ENCODE measurements at regions not wholly inside any gene's neighbourhood (a gene's known extent, or its start where the extent isn't known, plus 50 kb on each side); places are given as distances from the start of the nearest gene placed in this dataset.

GRCh38 chr18:9008709-9009635, 93.5 kb upstream of the NDUFV2 start (continued):
- TF ChIP-seq, protein P1, sequence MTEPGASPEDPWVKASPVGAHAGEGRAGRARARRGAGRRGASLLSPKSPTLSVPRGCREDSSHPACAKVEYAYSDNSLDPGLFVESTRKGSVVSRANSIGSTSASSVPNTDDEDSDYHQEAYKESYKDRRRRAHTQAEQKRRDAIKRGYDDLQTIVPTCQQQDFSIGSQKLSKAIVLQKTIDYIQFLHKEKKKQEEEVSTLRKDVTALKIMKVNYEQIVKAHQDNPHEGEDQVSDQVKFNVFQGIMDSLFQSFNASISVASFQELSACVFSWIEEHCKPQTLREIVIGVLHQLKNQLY (CRISPR knock-in tag; conservative IDR thresholded peaks at IDR 0.05), result no peak
- TF ChIP-seq RBFOX2 (IDR thresholded peaks at IDR 0.05; ENCODE audit: low read depth, low read length) (peak; percentile 44; the same call in 1 of the 2 replicates), KAT2B (IDR thresholded peaks at IDR 0.05; ENCODE audit: low read depth, low read length) (no peak), ZBTB49 (CRISPR knock-in tag; IDR thresholded peaks at IDR 0.05; ENCODE audit: borderline replicate concordance) (no peak), ZNF79 (CRISPR knock-in tag; IDR thresholded peaks at IDR 0.05; ENCODE audit: low read depth) (0 out of 2 replicates have a peak, but pooled peaks have one; percentile 39), PCBP1 (IDR thresholded peaks at IDR 0.05; ENCODE audit: low read depth, low read length, poor library complexity, severe bottlenecking) (no peak), EHMT2 (IDR thresholded peaks at IDR 0.05) (peak; percentile 84), FOS (IDR thresholded peaks at IDR 0.05; ENCODE audit: extremely low read depth, insufficient read length) (no peak), DNMT1 (IDR thresholded peaks at IDR 0.05) (peak; percentile 97), SMARCB1 (IDR thresholded peaks at IDR 0.05; ENCODE audit: insufficient read length, low read depth) (no peak), ELK3 (CRISPR knock-in tag; IDR thresholded peaks at IDR 0.05) (no peak; the same call in none of the 2 replicates), NR4A1 (CRISPR knock-in tag; IDR thresholded peaks at IDR 0.05) (0 out of 2 replicates have a peak, but pooled peaks have one; percentile 85), NR4A1 (tag; IDR thresholded peaks at IDR 0.05) (peak; percentile 95), E2F6 (IDR thresholded peaks at IDR 0.05; ENCODE audit: borderline replicate concordance in 1 of 2, extremely low read depth in 1 of 2, insufficient read depth in 1 of 2, insufficient read length in 1 of 2, low read depth in 1 of 2, low read length in 1 of 2, poor library complexity in 1 of 2, severe bottlenecking in 1 of 2) (no peak), SNAPC5 (CRISPR knock-in tag; IDR thresholded peaks at IDR 0.05) (no peak)
- TF ChIP-seq, protein P2, sequence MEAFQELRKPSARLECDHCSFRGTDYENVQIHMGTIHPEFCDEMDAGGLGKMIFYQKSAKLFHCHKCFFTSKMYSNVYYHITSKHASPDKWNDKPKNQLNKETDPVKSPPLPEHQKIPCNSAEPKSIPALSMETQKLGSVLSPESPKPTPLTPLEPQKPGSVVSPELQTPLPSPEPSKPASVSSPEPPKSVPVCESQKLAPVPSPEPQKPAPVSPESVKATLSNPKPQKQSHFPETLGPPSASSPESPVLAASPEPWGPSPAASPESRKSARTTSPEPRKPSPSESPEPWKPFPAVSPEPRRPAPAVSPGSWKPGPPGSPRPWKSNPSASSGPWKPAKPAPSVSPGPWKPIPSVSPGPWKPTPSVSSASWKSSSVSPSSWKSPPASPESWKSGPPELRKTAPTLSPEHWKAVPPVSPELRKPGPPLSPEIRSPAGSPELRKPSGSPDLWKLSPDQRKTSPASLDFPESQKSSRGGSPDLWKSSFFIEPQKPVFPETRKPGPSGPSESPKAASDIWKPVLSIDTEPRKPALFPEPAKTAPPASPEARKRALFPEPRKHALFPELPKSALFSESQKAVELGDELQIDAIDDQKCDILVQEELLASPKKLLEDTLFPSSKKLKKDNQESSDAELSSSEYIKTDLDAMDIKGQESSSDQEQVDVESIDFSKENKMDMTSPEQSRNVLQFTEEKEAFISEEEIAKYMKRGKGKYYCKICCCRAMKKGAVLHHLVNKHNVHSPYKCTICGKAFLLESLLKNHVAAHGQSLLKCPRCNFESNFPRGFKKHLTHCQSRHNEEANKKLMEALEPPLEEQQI (IDR thresholded peaks at IDR 0.05), result no peak
- TF ChIP-seq, protein P3, sequence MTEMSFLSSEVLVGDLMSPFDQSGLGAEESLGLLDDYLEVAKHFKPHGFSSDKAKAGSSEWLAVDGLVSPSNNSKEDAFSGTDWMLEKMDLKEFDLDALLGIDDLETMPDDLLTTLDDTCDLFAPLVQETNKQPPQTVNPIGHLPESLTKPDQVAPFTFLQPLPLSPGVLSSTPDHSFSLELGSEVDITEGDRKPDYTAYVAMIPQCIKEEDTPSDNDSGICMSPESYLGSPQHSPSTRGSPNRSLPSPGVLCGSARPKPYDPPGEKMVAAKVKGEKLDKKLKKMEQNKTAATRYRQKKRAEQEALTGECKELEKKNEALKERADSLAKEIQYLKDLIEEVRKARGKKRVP (CRISPR knock-in tag; IDR thresholded peaks at IDR 0.05), result peak; percentile 60; the same call in 1 of the 2 replicates

Measured in K562 (cell line).